ENCODE measurements at regions not wholly inside any gene's neighbourhood (a gene's known extent, or its start where the extent isn't known, plus 50 kb on each side); places are given as distances from the start of the nearest gene placed in this dataset.
"Not testable (repeated sequence)": the region's sequence is repeated elsewhere in the genome, so short reads cannot be mapped to it uniquely, and the experiment has no call there.

DNA sequence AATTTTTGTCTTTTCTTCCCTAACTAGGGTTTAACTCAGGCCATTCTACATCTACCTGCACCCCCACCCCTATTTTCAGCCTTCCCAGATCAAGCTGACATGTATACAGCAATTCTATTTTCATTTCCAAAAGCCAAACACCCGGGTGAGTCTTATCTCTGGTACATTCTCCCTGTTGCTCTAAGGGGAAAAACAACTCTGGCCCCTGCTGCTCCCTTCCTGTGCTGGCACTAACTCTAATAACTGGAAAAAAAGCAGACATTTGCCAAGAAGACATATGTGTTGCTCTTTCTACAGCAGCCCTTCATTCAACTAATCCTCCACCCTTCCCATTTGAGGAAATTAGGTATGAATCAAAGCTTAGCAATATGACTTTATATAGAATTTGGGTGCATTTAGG, 427.8 kb upstream of the CDH11 start:
- TF ChIP-seq FIP1L1 (IDR thresholded peaks at IDR 0.05; ENCODE audit: borderline replicate concordance, insufficient read depth, low read depth, low read length); ZFP36L1 (CRISPR knock-in tag; IDR thresholded peaks at IDR 0.05); POLR2A (IDR thresholded peaks at IDR 0.05; ENCODE audit: insufficient read depth in 1 of 2, low read depth in 2 of 2, low read length in 2 of 2); FOSL1 (CRISPR knock-in tag; IDR thresholded peaks at IDR 0.05; ENCODE audit: borderline replicate concordance); POLR2AphosphoS5 (IDR thresholded peaks at IDR 0.05; ENCODE audit: low read depth, low read length); RXRB (CRISPR knock-in tag; IDR thresholded peaks at IDR 0.05; ENCODE audit: borderline replicate concordance): not testable (repeated sequence)
- TF ChIP-seq, protein P1, sequence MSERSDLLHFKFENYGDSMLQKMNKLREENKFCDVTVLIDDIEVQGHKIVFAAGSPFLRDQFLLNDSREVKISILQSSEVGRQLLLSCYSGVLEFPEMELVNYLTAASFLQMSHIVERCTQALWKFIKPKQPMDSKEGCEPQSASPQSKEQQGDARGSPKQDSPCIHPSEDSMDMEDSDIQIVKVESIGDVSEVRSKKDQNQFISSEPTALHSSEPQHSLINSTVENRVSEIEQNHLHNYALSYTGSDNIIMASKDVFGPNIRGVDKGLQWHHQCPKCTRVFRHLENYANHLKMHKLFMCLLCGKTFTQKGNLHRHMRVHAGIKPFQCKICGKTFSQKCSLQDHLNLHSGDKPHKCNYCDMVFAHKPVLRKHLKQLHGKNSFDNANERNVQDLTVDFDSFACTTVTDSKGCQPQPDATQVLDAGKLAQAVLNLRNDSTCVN (CRISPR knock-in tag; IDR thresholded peaks at IDR 0.05; ENCODE audit: borderline replicate concordance): not testable (repeated sequence)
- TF ChIP-seq, protein P2, sequence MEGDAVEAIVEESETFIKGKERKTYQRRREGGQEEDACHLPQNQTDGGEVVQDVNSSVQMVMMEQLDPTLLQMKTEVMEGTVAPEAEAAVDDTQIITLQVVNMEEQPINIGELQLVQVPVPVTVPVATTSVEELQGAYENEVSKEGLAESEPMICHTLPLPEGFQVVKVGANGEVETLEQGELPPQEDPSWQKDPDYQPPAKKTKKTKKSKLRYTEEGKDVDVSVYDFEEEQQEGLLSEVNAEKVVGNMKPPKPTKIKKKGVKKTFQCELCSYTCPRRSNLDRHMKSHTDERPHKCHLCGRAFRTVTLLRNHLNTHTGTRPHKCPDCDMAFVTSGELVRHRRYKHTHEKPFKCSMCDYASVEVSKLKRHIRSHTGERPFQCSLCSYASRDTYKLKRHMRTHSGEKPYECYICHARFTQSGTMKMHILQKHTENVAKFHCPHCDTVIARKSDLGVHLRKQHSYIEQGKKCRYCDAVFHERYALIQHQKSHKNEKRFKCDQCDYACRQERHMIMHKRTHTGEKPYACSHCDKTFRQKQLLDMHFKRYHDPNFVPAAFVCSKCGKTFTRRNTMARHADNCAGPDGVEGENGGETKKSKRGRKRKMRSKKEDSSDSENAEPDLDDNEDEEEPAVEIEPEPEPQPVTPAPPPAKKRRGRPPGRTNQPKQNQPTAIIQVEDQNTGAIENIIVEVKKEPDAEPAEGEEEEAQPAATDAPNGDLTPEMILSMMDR (CRISPR knock-in tag; IDR thresholded peaks at IDR 0.05): not testable (repeated sequence)
- TF ChIP-seq, protein P3, sequence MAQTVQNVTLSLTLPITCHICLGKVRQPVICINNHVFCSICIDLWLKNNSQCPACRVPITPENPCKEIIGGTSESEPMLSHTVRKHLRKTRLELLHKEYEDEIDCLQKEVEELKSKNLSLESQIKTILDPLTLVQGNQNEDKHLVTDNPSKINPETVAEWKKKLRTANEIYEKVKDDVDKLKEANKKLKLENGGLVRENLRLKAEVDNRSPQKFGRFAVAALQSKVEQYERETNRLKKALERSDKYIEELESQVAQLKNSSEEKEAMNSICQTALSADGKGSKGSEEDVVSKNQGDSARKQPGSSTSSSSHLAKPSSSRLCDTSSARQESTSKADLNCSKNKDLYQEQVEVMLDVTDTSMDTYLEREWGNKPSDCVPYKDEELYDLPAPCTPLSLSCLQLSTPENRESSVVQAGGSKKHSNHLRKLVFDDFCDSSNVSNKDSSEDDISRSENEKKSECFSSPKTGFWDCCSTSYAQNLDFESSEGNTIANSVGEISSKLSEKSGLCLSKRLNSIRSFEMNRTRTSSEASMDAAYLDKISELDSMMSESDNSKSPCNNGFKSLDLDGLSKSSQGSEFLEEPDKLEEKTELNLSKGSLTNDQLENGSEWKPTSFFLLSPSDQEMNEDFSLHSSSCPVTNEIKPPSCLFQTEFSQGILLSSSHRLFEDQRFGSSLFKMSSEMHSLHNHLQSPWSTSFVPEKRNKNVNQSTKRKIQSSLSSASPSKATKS (CRISPR knock-in tag; IDR thresholded peaks at IDR 0.05): not testable (repeated sequence)
